Trophoblast cell (in vitro differentiated cells and primary cell): ENCODE measurements at regions not wholly inside any gene's neighbourhood (a gene's known extent, or its start where the extent isn't known, plus 50 kb on each side); places are given as distances from the start of the nearest gene placed in this dataset.

Experiments
- DNase-seq, 2 donors: peaks; one replicate each; pipeline ENCODE4 v3.0.0-alpha.2; 2016
- H2AFZ ChIP-seq: 2 replicates; pipeline ENCODE4 v1.6.1; 2013; ENCODE audit warnings: low read length, moderate library complexity, mild to moderate bottlenecking; ENCODE audit not compliant: insufficient read depth, poor library complexity
- H2AK5ac ChIP-seq: 2 replicates; pipeline ENCODE4 v1.6.1; 2013; ENCODE audit warnings: mild to moderate bottlenecking, low read length
- H2BK120ac ChIP-seq: 2 replicates; pipeline ENCODE4 v1.6.1; 2013; ENCODE audit warnings: low read length, mild to moderate bottlenecking, moderate library complexity; ENCODE audit not compliant: insufficient read depth, poor library complexity
- H2BK12ac ChIP-seq: 2 replicates; pipeline ENCODE4 v1.6.1; 2013; ENCODE audit warnings: mild to moderate bottlenecking, low read length, moderate library complexity
- H2BK5ac ChIP-seq: 2 replicates; pipeline ENCODE4 v1.6.1; 2013; ENCODE audit warnings: low read length, low read depth, moderate library complexity, mild to moderate bottlenecking; ENCODE audit not compliant: poor library complexity
- H3K14ac ChIP-seq: 2 replicates; pipeline ENCODE4 v1.6.1; 2013; ENCODE audit warnings: mild to moderate bottlenecking, low read length
- H3K18ac ChIP-seq: 2 replicates; pipeline ENCODE4 v1.6.1; 2013; ENCODE audit warnings: mild to moderate bottlenecking, low read length
- H3K23ac ChIP-seq: 2 replicates; pipeline ENCODE4 v1.6.1; 2013; ENCODE audit warnings: low read length
- H3K27ac ChIP-seq: 2 replicates; pipeline ENCODE4 v1.5.1; 2013; ENCODE audit warnings: low read depth, mild to moderate bottlenecking, inconsistent platforms, low read length, moderate library complexity
- H3K27me3 ChIP-seq: 2 replicates; pipeline ENCODE4 v1.6.1; 2013; ENCODE audit warnings: inconsistent platforms, mild to moderate bottlenecking, low read length, moderate library complexity; ENCODE audit not compliant: insufficient read depth
- H3K36me3 ChIP-seq, 2 experiments: 1 replicate in 1 of 2; 2 replicates in 1 of 2; pipeline ENCODE4 v1.6.1; 2013; ENCODE audit warnings: low read length in 2 of 2, mild to moderate bottlenecking in 2 of 2, moderate library complexity in 1 of 2; ENCODE audit not compliant: insufficient read depth in 2 of 2, control insufficient read depth in 1 of 2
- H3K4ac ChIP-seq: 2 replicates; pipeline ENCODE4 v1.6.1; 2013; ENCODE audit warnings: low read depth, mild to moderate bottlenecking, low read length, moderate library complexity
- H3K4me1 ChIP-seq, 2 experiments: 1 replicate in 1 of 2; 2 replicates in 1 of 2; pipeline ENCODE4 v1.6.1; 2013; ENCODE audit warnings: low read length in 2 of 2, mild to moderate bottlenecking in 2 of 2, moderate library complexity in 1 of 2; ENCODE audit not compliant: insufficient read depth in 2 of 2, control insufficient read depth in 1 of 2
- H3K4me2 ChIP-seq: 2 replicates; pipeline ENCODE4 v1.6.1; 2013; ENCODE audit warnings: inconsistent platforms, mild to moderate bottlenecking, low read length, moderate library complexity
- H3K4me3 ChIP-seq: 2 replicates; pipeline ENCODE4 v1.5.1; 2013; ENCODE audit warnings: mild to moderate bottlenecking, low read depth, low read length, inconsistent platforms
- H3K79me1 ChIP-seq: one replicate; pipeline ENCODE4 v1.6.1; 2013; ENCODE audit warnings: low read length
- H3K79me2 ChIP-seq: 2 replicates; pipeline ENCODE4 v1.6.1; 2013; ENCODE audit warnings: low read length, mild to moderate bottlenecking; ENCODE audit not compliant: control insufficient read depth, insufficient read depth, poor library complexity
- H3K9ac ChIP-seq: 2 replicates; pipeline ENCODE4 v1.6.1; 2013; ENCODE audit warnings: mild to moderate bottlenecking, low read length
- H3K9me3 ChIP-seq: 2 replicates; pipeline ENCODE4 v1.6.1; 2013; ENCODE audit warnings: low read depth, mild to moderate bottlenecking, control low read depth, inconsistent platforms, low read length; ENCODE audit not compliant: insufficient read depth
- H4K12ac ChIP-seq: 2 replicates; pipeline ENCODE4 v1.6.1; 2013; ENCODE audit warnings: low read depth, mild to moderate bottlenecking, low read length, moderate library complexity
- H4K8ac ChIP-seq: 2 replicates; pipeline ENCODE4 v1.6.1; 2013; ENCODE audit warnings: low read depth, mild to moderate bottlenecking, low read length, moderate library complexity
- H4K91ac ChIP-seq: one replicate; pipeline ENCODE4 v1.6.1; 2013; ENCODE audit warnings: low read depth, mild to moderate bottlenecking, low read length, moderate library complexity
- WGBS: extraction: QIAGEN DNeasy Blood & Tissue Kit; methylation state at CpG from one replicate; pipeline ENCODE4 v1.1.7; 2013; ENCODE audit warnings: missing lambda C conversion rate; ENCODE audit not compliant: insufficient read length, insufficient coverage; ENCODE audit errors: extremely low coverage; 5-methylcytosine and 5-hydroxymethylcytosine counted together

DNA sequence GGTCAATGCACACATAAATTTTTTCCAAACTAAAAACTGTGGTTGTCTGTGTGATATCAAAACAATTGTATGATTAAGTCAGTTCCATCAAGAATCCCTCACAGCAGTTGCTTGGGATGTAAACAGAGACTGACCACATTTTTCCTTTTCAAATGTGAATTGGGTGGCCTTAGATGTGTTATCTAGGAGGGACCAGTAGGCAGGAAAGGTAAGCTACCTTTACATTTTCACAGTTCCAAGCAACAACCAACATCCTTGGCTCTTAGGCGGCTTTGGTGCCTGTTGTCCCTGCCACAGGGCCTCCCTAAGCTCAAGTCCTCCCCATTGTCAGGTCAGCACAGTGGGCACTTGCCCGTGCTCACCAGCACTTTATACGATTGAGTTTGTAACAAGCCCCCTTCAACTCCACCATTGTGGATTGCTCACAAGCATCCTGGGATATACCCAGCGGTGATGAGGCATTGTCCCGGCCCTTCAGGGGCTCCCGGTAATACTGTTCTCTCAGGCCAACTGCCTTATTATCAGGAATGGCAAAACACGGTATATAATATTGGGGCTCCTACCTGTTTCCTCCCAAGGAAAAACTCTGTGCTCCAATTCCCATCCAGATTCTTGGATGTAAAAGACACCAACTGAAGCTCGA, 114.9 kb upstream of the ANKRD1 start:
- H3K79me2 ChIP-seq = no peaks in the 10 kb centered on the region
- H3K9me3 ChIP-seq = no peaks in the 10 kb centered on the region
- no peaks in the 10 kb centered on the region for H3K79me1 ChIP-seq
- no peak overlapping the region for H2AFZ ChIP-seq
- no peak overlapping the region for H3K14ac ChIP-seq
- no peak overlapping the region for H4K8ac ChIP-seq
- H3K36me3 ChIP-seq = no peaks in the 10 kb centered on the region
- no peaks in the 10 kb centered on the region for H3K27me3 ChIP-seq
- no peak overlapping the region for H3K4me3 ChIP-seq
- no peak overlapping the region for H2BK120ac ChIP-seq
- H3K4me2 ChIP-seq = no peak overlapping the region
- no peak overlapping the region for H3K18ac ChIP-seq
- no CpG with 5 or more reads among the region's 8 CpGs for WGBS
- H3K27ac ChIP-seq = no peak overlapping the region
- no peak overlapping the region for H4K91ac ChIP-seq
- no peak overlapping the region for H2AK5ac ChIP-seq
- no peak overlapping the region for H2BK12ac ChIP-seq
- H3K9ac ChIP-seq = no peak overlapping the region
- H3K4ac ChIP-seq = no peak overlapping the region
- H3K23ac ChIP-seq = no peak overlapping the region
- no peak overlapping the region for H2BK5ac ChIP-seq
- no peak overlapping the region for H4K12ac ChIP-seq
- H3K4me1 ChIP-seq = peaks cover 0 to 2% of the 10 kb centered on the region in 2 experiments
- DNase-seq = no peak

DNA sequence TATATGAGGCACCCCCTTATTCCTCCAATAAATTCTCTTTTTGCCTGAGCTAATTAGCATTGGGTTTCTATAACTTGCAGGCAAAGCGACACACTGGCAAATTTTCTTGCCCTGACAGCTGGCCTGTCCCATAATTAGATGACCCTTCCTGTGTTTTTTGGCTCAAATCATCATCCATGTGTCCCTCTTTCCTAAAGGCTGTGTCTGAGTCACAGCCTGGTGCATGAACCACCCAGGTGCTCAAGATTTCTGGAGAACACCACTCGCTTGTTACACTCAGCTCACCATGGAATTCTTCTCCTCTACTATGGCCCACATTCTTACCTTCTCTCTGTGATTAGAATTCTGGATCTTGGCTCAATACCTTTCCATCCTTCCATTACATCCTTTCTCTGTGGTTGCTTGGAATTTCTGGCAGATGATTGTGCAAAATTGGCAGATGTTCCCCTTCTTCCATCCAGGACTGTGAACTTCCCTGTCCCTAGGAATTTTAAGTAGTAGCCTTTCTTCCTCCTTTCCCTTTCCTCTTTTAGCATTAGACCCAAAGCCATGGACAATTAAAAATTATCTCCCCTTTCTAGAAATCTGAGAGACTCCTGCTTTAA, 116.0 kb upstream of the ANKRD1 start:
- Histone ChIP-seq H3K9me3 (no peaks in the 10 kb centered on the region), H3K18ac (no peak overlapping the region), H4K8ac (no peak overlapping the region), H3K9ac (no peak overlapping the region), H2AFZ (no peak overlapping the region), H3K36me3 (no peaks in the 10 kb centered on the region), H3K23ac (no peak overlapping the region), H3K4ac (no peak overlapping the region), H3K27ac (no peak overlapping the region), H3K4me2 (no peak overlapping the region), H3K79me2 (no peaks in the 10 kb centered on the region), H3K79me1 (no peaks in the 10 kb centered on the region), H3K14ac (no peak overlapping the region), H3K27me3 (no peaks in the 10 kb centered on the region), H4K12ac (no peak overlapping the region), H2BK12ac (no peak overlapping the region), H2BK5ac (no peak overlapping the region), H3K4me1 (peaks cover 0 to 2% of the 10 kb centered on the region in 2 experiments), H2BK120ac (no peak overlapping the region), H4K91ac (no peak overlapping the region), H3K4me3 (no peak overlapping the region), H2AK5ac (no peak overlapping the region)
- no peak for DNase-seq
- WGBS = no CpG with 5 or more reads among the region's 2 CpGs

DNA sequence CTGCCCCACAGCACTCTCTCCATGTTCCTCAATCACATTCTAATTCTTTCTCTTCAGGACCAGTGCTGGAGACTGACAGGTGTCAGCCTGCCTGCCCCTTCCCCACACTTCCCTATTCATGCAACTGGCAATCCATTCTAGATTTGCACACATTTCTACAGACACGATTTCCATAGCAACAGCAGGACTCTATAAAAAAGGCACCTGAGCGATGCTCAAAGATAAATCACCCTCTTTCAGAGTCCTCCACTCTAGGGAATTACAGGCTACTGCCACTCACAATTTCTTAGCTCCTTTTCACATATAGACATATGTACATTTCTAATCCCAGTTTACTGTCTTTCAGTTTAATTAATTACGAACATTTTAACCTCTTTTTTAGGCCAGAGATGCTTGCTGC, 118.1 kb upstream of the ANKRD1 start:
- H3K36me3 ChIP-seq = no peaks in the 10 kb centered on the region
- H3K4me2 ChIP-seq = no peak overlapping the region
- no peak overlapping the region for H2BK5ac ChIP-seq
- no peak overlapping the region for H2BK12ac ChIP-seq
- no peak overlapping the region for H3K14ac ChIP-seq
- WGBS = 100% methylated on average over 1 of the region's 3 CpGs
- no peak overlapping the region for H3K23ac ChIP-seq
- DNase-seq = no peak
- H2AFZ ChIP-seq = no peak overlapping the region
- H3K79me2 ChIP-seq = no peaks in the 10 kb centered on the region
- no peaks in the 10 kb centered on the region for H3K79me1 ChIP-seq
- no peak overlapping the region for H3K4me3 ChIP-seq
- no peak overlapping the region for H3K4ac ChIP-seq
- H3K9me3 ChIP-seq = no peaks in the 10 kb centered on the region
- H4K8ac ChIP-seq = no peak overlapping the region
- no peak overlapping the region for H2AK5ac ChIP-seq
- H3K27me3 ChIP-seq = no peaks in the 10 kb centered on the region
- H3K27ac ChIP-seq = no peak overlapping the region
- H3K9ac ChIP-seq = no peak overlapping the region
- H4K12ac ChIP-seq = no peak overlapping the region
- H3K18ac ChIP-seq = no peak overlapping the region
- peaks cover 0 to 2% of the 10 kb centered on the region in 2 experiments for H3K4me1 ChIP-seq
- H2BK120ac ChIP-seq = no peak overlapping the region
- H4K91ac ChIP-seq = no peak overlapping the region

DNA sequence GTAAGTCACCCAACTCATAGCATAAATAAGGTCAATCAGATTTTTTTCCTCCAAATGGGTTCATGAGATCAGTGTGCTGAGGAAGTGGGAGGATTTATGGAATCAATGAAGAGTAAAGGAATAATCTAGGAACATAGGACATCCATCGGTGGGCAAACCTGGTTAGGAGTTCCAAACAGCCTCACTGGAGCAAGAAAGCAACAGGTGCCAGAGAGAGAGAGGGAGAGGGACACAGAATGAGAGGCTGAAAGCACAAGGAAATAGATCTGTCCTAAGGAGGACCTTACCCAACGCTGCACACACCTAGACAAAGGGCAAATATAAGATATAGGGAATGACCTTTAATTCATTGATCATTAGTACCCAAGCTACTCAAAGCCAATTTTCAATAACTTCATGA, 119.5 kb upstream of the ANKRD1 start:
- WGBS = no CpG with 5 or more reads among the region's 2 CpGs

More for the DNA sequence above, 119.5 kb upstream of the ANKRD1 start:
- no peak overlapping the region for H4K8ac ChIP-seq
- H3K18ac ChIP-seq = no peak overlapping the region
- no peak overlapping the region for H3K4ac ChIP-seq
- H3K36me3 ChIP-seq = no peaks in the 10 kb centered on the region
- no peak overlapping the region for H3K14ac ChIP-seq
- no peak overlapping the region for H2BK12ac ChIP-seq
- H4K12ac ChIP-seq = no peak overlapping the region
- H3K27ac ChIP-seq = no peak overlapping the region
- H3K79me1 ChIP-seq = no peaks in the 10 kb centered on the region
- DNase-seq = no peak
- H3K4me3 ChIP-seq = no peak overlapping the region
- no peak overlapping the region for H4K91ac ChIP-seq
- H3K9me3 ChIP-seq = no peaks in the 10 kb centered on the region
- H3K9ac ChIP-seq = no peak overlapping the region
- H3K23ac ChIP-seq = no peak overlapping the region
- no peak overlapping the region for H2BK5ac ChIP-seq
- H2AK5ac ChIP-seq = no peak overlapping the region
- H3K4me1 ChIP-seq = no peaks in the 10 kb centered on the region
- no peak overlapping the region for H2AFZ ChIP-seq
- H3K4me2 ChIP-seq = no peak overlapping the region
- H2BK120ac ChIP-seq = no peak overlapping the region
- H3K79me2 ChIP-seq = no peaks in the 10 kb centered on the region
- no peaks in the 10 kb centered on the region for H3K27me3 ChIP-seq
